DOHH2 (cell line): ENCODE measurements at regions not wholly inside any gene's neighbourhood (a gene's known extent, or its start where the extent isn't known, plus 50 kb on each side); places are given as distances from the start of the nearest gene placed in this dataset.

Experiments
- CTCF ChIP-seq: fragments of 200-600 bp; sonication (generic); IDR thresholded peaks from one replicate; pipeline ENCODE4 v1.5.1; 2014; ENCODE audit warnings: antibody characterized with exemption, mild to moderate bottlenecking, low read depth, low read length; ENCODE audit not compliant: poor library complexity, severe bottlenecking
- EZH2phosphoT487 ChIP-seq: fragments of 200-600 bp; sonication (generic); IDR thresholded peaks from 2 replicates; pipeline ENCODE4 v1.6.1; 2017; ENCODE audit warnings: borderline replicate concordance, mild to moderate bottlenecking, antibody characterized with exemption, low read length, moderate library complexity, mixed read lengths

GRCh38 chr6:9499709-9500108, 915.2 kb downstream of the TFAP2A start:
- no peak for TF ChIP-seq CTCF
- no peak for TF ChIP-seq EZH2phosphoT487
